HEK293 (cell line): ENCODE measurements at regions not wholly inside any gene's neighbourhood (a gene's known extent, or its start where the extent isn't known, plus 50 kb on each side); places are given as distances from the start of the nearest gene placed in this dataset.
"Not testable (repeated sequence)": the region's sequence is repeated elsewhere in the genome, so short reads cannot be mapped to it uniquely, and the experiment has no call there.

ENCODE experiments used
- AEBP2 ChIP-seq: fragments of 450-650 bp; formaldehyde crosslinking; IDR thresholded peaks from 2 replicates; pipeline ENCODE4 v1.5.1; 2016; ENCODE audit warnings: missing biosample characterization, missing genetic modification characterization, borderline replicate concordance
- REST ChIP-seq: fragments of 450-650 bp; formaldehyde crosslinking; IDR thresholded peaks from 2 replicates; pipeline ENCODE4 v1.5.1; 2016; ENCODE audit warnings: missing biosample characterization, missing genetic modification characterization
- SCRT1 ChIP-seq: fragments of 450-650 bp; formaldehyde crosslinking; IDR thresholded peaks from 2 replicates; pipeline ENCODE4 v1.5.1; 2016; ENCODE audit warnings: missing biosample characterization, missing genetic modification characterization, borderline replicate concordance
- YY1 ChIP-seq: fragments of 450-650 bp; formaldehyde crosslinking; IDR thresholded peaks from 2 replicates; pipeline ENCODE4 v1.5.1; 2018; ENCODE audit warnings: missing biosample characterization, missing genetic modification characterization
- ZBTB8A ChIP-seq: fragments of 450-650 bp; formaldehyde crosslinking; IDR thresholded peaks from 2 replicates; pipeline ENCODE4 v1.5.1; 2016; ENCODE audit warnings: missing biosample characterization, missing genetic modification characterization
- ZNF132 ChIP-seq: fragments of 450-650 bp; formaldehyde crosslinking; IDR thresholded peaks from 2 replicates; pipeline ENCODE4 v1.5.1; 2017; ENCODE audit warnings: missing biosample characterization, missing genetic modification characterization, borderline replicate concordance
- ZNF138 ChIP-seq: fragments of 450-650 bp; formaldehyde crosslinking; IDR thresholded peaks from 2 replicates; pipeline ENCODE4 v1.5.1; 2016; ENCODE audit warnings: missing biosample characterization, missing genetic modification characterization, borderline replicate concordance
- ZNF571 ChIP-seq: fragments of 450-650 bp; formaldehyde crosslinking; IDR thresholded peaks from 2 replicates; pipeline ENCODE4 v1.5.0; 2017; ENCODE audit warnings: missing biosample characterization, missing genetic modification characterization
- ZNF707 ChIP-seq: fragments of 450-650 bp; formaldehyde crosslinking; IDR thresholded peaks from 2 replicates; pipeline ENCODE4 v1.5.1; 2016; ENCODE audit warnings: missing biosample characterization, missing genetic modification characterization
- TF ChIP-seq, protein P1 (sequence below): fragments of 450-650 bp; formaldehyde crosslinking; IDR thresholded peaks from 2 replicates; pipeline ENCODE4 v1.5.1; 2016; ENCODE audit warnings: missing biosample characterization, missing genetic modification characterization
- TF ChIP-seq, protein P2 (sequence below): fragments of 450-650 bp; formaldehyde crosslinking; IDR thresholded peaks from 2 replicates; pipeline ENCODE4 v1.5.1; 2016; ENCODE audit warnings: missing biosample characterization, missing genetic modification characterization
- TF ChIP-seq, protein P3 (sequence below): fragments of 450-650 bp; formaldehyde crosslinking; optimal IDR thresholded peaks from 2 replicates; pipeline ENCODE3; 2016; ENCODE audit warnings: missing biosample characterization, mild to moderate bottlenecking, missing genetic modification characterization
- TF ChIP-seq, protein P4 (sequence below): fragments of 450-650 bp; IDR thresholded peaks from 2 replicates; pipeline ENCODE4 v1.5.1; 2018; ENCODE audit warnings: missing biosample characterization, mild to moderate bottlenecking, missing genetic modification characterization

- TF ChIP-seq ZNF138 (tag by site-specific recombination); REST (tag by site-specific recombination); ZBTB8A; ZNF707 (tag by site-specific recombination); YY1; SCRT1 (tag by site-specific recombination); ZNF132 (tag by site-specific recombination); ZNF571; AEBP2 (tag by site-specific recombination): not testable (repeated sequence)
- TF ChIP-seq, protein P1, sequence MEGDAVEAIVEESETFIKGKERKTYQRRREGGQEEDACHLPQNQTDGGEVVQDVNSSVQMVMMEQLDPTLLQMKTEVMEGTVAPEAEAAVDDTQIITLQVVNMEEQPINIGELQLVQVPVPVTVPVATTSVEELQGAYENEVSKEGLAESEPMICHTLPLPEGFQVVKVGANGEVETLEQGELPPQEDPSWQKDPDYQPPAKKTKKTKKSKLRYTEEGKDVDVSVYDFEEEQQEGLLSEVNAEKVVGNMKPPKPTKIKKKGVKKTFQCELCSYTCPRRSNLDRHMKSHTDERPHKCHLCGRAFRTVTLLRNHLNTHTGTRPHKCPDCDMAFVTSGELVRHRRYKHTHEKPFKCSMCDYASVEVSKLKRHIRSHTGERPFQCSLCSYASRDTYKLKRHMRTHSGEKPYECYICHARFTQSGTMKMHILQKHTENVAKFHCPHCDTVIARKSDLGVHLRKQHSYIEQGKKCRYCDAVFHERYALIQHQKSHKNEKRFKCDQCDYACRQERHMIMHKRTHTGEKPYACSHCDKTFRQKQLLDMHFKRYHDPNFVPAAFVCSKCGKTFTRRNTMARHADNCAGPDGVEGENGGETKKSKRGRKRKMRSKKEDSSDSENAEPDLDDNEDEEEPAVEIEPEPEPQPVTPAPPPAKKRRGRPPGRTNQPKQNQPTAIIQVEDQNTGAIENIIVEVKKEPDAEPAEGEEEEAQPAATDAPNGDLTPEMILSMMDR (tag by site-specific recombination) = not testable (repeated sequence)
- TF ChIP-seq, protein P2, sequence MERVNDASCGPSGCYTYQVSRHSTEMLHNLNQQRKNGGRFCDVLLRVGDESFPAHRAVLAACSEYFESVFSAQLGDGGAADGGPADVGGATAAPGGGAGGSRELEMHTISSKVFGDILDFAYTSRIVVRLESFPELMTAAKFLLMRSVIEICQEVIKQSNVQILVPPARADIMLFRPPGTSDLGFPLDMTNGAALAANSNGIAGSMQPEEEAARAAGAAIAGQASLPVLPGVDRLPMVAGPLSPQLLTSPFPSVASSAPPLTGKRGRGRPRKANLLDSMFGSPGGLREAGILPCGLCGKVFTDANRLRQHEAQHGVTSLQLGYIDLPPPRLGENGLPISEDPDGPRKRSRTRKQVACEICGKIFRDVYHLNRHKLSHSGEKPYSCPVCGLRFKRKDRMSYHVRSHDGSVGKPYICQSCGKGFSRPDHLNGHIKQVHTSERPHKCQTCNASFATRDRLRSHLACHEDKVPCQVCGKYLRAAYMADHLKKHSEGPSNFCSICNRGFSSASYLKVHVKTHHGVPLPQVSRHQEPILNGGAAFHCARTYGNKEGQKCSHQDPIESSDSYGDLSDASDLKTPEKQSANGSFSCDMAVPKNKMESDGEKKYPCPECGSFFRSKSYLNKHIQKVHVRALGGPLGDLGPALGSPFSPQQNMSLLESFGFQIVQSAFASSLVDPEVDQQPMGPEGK (tag by site-specific recombination) = not testable (repeated sequence)
- TF ChIP-seq, protein P3, sequence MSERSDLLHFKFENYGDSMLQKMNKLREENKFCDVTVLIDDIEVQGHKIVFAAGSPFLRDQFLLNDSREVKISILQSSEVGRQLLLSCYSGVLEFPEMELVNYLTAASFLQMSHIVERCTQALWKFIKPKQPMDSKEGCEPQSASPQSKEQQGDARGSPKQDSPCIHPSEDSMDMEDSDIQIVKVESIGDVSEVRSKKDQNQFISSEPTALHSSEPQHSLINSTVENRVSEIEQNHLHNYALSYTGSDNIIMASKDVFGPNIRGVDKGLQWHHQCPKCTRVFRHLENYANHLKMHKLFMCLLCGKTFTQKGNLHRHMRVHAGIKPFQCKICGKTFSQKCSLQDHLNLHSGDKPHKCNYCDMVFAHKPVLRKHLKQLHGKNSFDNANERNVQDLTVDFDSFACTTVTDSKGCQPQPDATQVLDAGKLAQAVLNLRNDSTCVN (tag by site-specific recombination) = not testable (repeated sequence)
- TF ChIP-seq, protein P4, sequence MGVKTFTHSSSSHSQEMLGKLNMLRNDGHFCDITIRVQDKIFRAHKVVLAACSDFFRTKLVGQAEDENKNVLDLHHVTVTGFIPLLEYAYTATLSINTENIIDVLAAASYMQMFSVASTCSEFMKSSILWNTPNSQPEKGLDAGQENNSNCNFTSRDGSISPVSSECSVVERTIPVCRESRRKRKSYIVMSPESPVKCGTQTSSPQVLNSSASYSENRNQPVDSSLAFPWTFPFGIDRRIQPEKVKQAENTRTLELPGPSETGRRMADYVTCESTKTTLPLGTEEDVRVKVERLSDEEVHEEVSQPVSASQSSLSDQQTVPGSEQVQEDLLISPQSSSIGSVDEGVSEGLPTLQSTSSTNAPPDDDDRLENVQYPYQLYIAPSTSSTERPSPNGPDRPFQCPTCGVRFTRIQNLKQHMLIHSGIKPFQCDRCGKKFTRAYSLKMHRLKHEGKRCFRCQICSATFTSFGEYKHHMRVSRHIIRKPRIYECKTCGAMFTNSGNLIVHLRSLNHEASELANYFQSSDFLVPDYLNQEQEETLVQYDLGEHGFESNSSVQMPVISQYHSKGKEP (tag by site-specific recombination) = not testable (repeated sequence)
These were observed 490.7 kb downstream of the RPIA start for GRCh38 chr2:89182221-89182620.
